G401 (cell line): ENCODE measurements at regions not wholly inside any gene's neighbourhood (a gene's known extent, or its start where the extent isn't known, plus 50 kb on each side); places are given as distances from the start of the nearest gene placed in this dataset.

ENCODE experiments used
- DNase-seq: peaks from one replicate; pipeline ENCODE4 v3.0.0-alpha.2; 2015; ENCODE audit warnings: low spot score
- in situ Hi-C: cut with HindIII; loops from 2 replicates; pipeline ENCODE4 v1.10.0; 2016; ENCODE audit warnings: low sequenced_read_pairs, mixed read lengths

DNA sequence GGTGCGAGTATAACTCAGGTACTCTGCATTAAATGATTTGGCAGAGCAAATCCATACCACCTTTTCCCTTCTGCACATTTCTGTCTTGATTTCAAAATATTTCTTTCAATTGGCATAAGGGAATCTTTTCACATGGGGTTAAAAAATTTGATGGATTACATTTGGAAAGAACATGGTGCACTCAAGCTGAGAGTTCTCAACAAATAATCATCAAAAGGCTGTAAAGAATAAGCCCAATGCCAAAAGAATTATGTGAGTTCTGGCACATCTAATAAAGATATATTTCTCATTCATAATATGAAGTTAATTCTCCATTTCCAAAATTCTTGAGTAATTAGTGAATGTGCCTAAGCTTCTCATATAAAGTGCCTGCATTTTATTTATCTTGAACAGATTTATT is 223.1 kb downstream of the GPR37 start:
- in situ Hi-C loops: no loop called here
- DNase-seq: no peak

DNA sequence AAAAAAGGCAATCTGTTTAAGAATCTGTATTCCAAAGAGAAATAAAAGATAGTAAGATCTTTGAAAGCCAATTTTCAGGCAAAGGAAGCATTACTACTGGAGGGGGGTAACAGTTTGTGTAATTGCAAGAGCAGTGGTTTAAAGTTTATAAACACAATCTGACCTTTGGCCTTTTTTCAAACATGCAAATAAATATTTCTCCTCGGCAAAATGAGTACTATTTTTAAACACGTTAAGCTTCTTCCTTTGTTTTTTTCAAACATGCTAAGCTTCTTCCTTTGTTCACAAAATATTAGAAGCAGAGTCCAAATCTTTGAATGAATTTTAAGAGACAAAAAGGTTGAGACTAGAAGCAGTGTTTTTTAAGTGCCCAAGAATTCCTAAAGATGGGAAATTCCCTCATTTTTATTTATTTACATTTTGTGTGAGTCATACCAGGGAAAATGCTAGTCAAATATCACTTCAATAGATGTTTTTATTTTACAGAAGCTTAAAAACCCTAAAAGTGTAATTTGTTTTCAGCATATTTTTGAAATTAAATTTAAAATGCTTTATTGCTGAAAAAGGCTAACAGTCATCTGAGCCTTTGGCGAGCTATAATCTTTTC is 229.3 kb downstream of the GPR37 start:
- DNase-seq: no peak
- in situ Hi-C loops: no loop called here

DNA sequence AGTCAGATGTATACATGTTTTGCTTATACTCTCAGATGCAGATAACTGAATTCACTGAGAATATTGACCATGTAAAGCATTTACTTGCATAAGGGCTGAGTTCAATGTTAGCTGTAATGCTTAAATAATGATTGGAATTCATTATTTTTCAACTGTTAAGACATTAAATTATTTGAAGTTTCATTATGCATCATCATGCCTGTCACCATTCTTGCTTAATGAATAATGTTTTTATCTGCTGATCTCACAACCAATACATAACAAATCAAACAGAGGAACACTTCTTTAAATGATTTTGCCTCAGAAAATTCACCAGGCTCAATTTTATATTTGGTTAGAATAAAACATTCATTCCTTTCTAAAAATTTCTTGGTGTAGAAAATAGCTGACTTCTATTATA is 233.4 kb downstream of the GPR37 start:
- no peak for DNase-seq
- in situ Hi-C loops: no loop called here

DNA sequence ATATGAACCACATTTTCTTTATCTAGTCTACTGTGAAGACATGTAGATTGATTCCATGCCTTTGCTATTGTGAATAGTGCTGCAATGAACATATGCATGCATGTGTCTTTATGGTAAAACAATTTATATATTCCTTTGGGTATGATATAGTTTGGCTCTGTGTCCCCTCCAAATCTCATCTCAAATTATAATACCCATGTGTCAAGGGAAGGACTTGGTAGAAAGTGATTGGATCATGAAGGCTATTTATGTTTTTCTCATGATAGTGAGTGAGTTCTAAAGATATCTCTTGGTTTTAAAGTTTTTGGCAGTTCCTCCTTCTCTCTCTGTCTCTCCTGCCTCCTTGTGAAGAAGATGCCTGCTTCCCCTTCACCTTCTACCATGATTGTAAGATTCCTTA is 248.7 kb downstream of the GPR37 start:
- in situ Hi-C loops: no loop called here
- DNase-seq: no peak

DNA sequence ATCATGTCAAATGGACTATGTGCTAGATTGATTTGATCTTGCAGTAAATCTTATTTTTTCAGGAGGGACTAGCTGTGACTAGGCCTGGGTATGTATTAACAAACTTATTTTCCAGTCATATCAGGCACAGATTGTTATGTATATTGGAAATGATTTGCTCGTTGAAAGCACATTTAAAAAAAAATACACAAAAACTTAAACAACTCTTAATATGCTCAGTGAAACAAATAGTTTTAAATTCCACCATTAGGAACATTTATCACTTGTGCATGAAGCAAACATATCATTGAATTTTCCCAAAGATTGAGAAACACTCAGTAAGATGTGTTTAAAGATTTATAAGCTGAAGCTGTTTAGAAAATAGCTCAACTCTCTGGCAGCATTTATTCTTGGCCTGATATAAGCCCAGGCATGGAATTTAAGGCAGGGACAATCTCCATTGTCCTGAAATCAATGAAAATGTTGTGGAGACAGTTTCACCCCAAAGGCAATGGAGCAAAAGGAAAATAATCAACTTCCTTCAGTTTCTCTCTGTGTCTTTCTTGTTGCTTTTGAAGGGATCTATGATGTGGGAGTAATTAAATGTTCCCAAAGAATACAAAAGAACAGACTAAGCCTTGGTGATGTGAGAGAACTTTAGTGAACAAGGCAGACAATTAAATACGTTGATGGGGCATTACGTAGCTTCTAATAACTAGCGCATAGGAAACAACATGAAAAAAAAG is 250.3 kb downstream of the GPR37 start:
- in situ Hi-C loops: no loop called here
- no peak for DNase-seq

DNA sequence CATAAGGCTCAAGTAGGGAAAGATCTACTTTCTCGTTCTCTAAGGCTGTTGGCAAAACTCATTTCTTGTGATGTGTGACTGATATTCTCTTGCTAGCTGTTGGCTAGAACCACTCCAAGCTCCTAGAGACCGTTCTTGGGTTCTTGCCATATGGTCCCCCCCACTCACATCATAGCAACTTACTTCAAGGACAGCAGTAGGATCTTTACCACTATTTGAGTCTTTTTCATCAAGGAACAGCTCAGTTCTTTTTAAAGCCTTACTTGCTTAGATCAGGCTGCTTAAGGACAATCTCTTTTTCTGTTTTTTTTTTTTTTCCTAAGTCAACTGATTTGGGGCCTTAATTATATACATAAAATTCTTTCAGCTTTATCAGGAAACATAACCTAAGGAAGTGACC is 251.1 kb downstream of the GPR37 start:
- DNase-seq: no peak
- in situ Hi-C loops: no loop called here

DNA sequence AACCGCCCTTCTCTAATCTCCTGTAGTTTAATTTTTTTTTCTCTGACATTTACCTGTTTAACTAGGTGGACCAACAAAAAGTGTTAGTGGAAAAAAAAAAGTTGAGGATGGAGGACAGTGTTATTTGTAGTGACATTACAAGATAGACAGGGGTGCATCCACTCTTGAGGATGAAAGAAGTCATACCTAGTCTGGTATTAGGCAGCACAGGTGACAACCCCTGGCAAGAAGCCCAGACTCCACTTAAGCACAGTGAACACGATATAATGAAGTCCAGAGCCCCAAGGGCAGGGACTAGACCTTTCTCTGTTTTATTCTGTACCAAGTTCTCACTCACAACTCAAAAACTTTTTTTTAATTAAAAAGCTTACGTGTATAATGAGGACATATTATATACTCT is 268.4 kb downstream of the GPR37 start:
- in situ Hi-C loops: no loop called here
- no peak for DNase-seq

DNA sequence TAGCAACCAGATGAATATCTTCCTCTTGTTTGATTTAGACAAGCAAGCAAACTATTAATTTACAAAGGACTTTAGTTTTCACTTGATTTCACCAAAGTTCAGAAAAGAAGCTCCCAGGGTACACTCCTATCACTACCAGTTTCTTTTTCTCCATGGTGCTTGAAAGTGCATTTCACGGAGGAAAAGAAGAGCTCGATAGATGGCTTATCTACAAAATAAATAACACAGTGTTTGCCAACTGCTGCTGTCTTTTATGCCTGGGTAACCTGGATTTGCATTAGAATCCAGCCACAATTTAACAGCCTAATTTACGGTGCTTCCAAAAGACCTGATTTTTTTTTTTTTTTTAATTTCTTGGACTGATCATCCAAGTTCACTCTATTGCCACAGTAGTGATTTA is 275.7 kb downstream of the GPR37 start:
- in situ Hi-C loops: no loop called here
- no peak for DNase-seq

DNA sequence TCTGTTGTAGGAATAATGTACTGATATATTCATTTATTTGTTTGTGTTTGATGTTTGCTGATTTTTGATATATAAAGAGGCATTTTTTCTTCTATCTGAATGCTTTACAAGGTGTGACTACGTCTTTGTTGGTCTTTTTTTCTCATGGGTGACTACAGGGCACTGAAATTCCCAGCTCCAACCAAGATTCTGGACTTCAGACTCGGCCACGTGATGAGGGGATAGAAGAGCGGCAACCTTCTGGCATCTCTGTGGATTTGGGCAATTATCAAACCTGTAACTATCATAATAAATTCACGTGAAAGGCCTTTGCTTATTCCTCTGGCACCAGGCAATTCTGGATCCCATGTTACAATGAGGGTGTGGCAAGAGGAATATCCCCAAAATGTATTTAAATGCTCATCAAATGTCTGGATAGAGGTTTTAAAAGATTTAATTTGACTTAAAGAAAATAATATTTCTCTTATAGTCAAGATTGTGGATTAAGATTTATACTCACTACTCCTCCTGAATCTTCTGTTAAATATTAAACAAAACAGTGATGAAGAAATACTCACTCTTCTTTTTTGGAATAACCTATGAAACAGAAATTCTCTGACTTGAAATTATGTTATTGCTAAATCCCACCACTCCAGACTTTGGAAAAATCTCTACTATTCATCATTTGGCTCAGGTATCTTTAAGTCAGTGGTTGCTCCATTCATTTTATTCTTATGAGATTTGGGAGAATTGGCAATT is 276.3 kb downstream of the GPR37 start:
- no peak for DNase-seq
- in situ Hi-C loops: no loop called here

DNA sequence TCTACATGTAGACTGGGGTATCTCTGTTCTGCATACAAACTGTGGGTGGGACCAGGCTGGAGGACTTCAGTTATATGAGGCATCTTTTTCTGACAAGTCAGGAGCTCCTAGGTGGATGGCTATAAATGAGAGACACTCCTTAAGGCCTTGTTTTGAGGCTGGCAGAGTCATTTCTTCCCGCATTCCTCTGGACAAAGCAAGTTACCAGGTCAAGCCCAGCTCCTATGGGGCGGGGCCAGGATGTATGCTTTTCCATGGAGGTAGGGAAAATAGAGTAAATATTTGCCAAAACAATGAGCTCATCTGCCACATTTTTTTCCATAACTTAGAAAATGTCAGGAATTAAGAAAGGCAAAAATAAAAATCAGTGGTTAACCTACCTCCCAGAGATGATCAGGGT is 283.4 kb downstream of the GPR37 start:
- in situ Hi-C loops: no loop called here
- DNase-seq: no peak

DNA sequence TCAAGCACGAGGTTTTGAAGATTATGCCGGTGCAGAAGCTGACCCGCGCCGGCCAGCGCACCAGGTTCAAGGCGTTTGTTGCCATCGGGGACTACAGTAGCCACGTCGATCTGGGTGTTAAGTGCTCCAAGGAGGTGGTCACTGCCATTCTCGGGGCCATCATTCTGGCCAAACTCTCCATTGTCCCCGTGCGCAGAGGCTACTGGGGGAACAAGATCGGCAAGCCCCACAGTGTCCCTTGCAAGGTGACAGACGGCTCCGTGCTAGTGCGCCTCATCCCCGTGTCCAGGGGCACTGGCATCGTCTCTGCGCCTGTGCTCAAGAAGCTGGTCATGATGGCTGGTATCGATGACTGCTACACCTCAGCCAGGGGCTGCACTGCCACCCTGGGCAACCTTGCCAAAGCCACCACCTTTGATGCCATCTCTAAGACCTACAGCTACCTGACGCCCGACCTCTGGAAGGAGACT is 284.7 kb downstream of the GPR37 start:
- DNase-seq: no peak

DNA sequence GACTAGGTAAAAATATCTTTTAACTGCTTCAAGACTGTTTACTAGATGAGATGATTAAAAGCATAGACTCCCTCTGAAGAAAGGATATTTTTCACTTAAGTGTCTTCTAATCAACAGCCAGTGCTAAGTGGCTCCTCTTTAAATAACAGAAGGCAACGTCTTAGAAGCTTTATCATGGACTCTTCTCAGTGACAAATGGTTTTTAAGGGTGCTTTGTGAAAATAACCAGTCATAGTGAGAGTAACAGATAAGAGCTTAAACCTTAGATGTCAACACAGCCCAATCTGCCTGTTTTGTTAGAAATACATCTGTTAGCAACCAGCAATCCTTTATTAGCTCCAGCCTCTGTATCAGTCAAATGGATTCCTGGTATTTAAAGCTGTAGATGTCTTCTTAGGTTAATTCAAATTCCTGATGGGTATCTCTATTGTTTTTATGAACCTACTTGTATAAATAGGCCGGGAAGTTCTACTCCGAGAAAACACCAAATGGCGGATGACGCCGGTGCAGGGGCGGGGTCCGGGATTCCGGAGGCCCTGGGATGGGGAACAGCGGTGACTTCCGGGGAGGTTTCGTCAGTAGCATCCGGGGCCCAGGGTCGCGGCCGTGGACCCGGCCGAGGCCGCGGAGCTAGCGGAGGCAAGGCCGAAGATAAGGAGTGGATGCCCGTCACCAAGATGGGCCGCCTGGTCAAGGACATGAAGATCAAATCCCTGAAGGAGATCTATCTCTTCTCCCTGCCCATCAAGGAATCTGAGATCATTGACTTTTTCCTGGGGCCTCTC is 285.4 kb downstream of the GPR37 start:
- no peak for DNase-seq
- in situ Hi-C loops: no loop called here

More for the DNA sequence above, 284.7 kb downstream of the GPR37 start:
- in situ Hi-C loops: no loop called here

DNA sequence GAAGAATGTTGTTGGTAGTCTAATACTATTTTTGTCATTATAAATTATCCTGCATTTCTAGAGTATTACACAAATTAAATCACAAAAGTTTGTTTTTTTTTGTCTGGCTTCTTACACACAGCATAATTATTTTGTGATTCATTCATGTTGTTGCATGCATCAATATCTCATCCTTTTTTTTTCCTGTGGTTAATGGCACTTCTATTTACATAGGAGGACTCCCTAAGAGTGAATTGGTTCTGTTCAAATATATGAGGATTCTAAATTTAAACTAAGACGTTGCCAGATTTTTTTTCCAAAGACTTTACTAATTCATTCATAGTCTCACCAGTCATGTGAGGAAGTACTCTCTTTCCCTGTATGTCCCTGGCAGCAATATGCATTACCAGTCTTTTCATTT is 303.3 kb downstream of the GPR37 start:
- no peak for DNase-seq
- in situ Hi-C loops: no loop called here

DNA sequence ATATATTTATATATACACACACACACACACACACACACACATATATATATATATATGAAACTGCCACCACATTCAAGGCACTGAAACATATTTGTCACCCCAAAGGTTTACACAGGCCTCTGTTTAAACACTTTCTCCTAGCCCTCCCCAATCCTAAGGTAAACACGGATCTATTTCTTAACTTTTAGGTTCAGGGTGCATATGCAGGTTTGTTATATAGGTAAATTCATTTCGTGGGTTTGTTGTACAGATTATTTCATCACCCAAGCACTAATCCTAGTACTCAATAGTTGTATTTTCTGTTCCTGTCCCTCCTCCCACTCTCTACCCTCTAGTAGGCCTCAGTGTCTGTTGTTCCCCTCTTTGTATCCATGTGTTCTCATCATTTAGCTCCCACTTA is 305.0 kb downstream of the GPR37 start:
- DNase-seq: no peak
- in situ Hi-C loops: no loop called here

DNA sequence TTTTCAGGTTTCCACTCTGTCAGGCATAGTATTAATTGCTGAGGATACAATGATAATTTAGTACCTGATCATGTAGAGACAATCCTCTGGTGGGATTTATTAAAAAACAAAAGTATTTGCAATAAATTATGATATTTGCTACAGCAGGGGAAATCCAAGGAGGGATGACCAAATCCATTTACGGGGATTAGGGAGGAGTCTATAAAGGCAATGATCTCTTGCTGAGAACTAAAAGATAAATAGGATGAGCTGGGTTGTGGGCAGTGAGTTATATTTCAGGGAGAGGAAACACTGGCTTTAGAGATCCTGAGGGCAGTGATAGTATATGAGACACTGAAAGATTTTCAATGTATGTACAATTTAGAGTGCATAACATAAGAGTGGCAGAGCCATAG is 305.5 kb downstream of the GPR37 start:
- no peak for DNase-seq
- in situ Hi-C loops: no loop called here

DNA sequence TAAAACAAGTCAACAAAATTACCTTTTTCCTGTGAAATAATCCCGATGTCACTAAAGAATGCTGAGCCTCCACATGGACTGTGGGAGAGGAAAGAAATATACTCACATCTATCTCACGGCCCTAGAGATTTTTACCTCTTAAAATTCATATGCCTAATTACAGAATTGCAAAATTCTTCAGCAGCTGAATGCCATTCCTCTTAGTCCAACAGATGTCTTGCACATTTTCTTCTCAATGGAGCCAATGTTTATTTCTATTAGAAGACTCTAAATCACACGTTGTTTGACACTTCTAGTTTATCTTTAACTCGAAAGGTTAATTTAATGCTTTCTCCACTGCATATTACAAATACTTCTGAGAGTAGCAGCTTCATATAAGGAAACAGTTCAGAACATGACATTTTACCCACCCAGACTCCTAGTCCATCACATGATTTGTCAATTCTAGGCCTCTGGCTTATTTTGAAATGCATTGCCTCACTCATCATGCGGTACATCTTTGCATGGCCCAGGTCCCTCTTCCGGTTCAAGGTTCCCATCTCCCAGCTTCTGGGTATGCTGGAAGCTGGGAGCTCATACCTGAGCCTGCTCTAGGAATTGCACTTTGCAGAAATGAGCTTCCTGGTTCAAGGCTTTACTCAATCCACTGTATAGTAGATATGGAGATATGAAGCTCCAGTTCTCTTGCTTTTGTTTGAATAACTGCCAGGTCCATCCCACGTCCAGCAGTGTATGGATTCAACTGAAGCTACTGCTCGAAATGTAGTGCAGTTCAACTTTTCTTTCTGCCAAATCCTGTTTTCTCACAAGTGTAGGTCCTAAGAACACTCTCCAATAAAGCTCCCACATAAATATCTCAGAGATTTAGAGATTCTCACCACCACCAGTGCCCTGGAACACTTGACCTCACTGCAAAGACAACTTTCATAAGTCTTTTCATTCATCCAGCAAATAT is 306.2 kb downstream of the GPR37 start:
- DNase-seq: no peak
- in situ Hi-C loops: no loop called here

DNA sequence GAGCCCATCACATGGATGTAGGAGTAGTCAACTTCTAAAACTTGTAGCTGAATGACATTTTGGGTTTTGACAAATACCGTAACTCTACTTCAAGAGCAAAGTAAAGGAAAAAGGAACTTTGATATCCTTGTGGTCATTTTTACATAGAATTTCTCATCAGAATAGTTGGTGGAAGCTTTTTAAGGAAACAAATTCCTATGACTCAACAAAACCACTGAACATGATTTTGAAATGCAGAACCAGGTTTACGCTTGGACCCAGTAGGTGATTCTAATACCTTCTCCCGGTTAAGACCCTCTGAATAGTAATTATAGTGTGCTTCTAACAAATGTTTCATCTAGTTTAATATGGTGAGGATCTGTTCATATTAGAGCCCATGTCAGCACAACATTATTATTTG is 307.8 kb downstream of the GPR37 start:
- no peak for DNase-seq
- in situ Hi-C loops: no loop called here

DNA sequence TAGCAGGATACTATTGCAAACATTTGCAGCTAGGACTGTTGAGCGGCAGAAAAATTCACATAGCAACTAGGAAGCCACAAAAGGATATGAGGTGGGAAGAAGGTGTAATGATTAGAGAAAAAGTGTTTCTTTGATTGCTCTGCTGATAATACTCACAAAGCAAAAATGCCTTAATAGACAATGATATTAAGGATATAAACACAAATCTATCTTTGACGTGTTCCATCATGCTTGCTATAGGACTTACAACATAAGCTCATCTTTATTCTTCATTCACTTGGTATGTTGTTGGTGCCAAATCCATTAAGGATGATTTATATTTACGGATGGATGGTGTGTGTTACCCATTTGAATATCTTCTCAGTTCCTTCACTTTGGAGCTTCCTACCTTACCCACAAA is 309.3 kb downstream of the GPR37 start:
- in situ Hi-C loops: no loop called here
- no peak for DNase-seq

DNA sequence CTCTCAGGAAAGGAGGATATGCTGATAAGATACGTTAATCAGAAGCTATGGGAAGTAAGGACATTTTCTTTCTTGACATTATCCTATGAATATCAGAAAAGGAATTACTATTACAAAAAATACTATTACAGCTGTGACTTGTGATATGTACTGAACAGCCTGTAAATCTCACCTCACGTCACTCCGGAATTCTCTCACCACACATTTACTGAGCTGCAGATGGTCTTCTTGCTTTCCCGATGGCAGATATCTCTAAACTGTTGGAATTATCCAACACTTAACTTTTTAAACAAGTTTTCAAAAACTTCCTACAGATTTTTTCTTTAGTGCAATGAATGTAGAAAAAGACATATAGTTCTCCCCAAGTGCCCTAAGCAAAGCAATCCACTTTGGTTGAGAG is 313.4 kb downstream of the GPR37 start:
- in situ Hi-C loops: no loop called here
- DNase-seq: no peak
